C1 segment of cervical spinal cord (tissue), 14 donors: ENCODE measurements at regions not wholly inside any gene's neighbourhood (a gene's known extent, or its start where the extent isn't known, plus 50 kb on each side); places are given as distances from the start of the nearest gene placed in this dataset.
"Not testable (repeated sequence)": the region's sequence is repeated elsewhere in the genome, so short reads cannot be mapped to it uniquely, and the experiment has no call there.

Experiments used
- DNase-seq, 14 donors: peaks; one replicate each; lab custom pipeline; 2025; lab: John Stamatoyannopoulos, UW

DNA sequence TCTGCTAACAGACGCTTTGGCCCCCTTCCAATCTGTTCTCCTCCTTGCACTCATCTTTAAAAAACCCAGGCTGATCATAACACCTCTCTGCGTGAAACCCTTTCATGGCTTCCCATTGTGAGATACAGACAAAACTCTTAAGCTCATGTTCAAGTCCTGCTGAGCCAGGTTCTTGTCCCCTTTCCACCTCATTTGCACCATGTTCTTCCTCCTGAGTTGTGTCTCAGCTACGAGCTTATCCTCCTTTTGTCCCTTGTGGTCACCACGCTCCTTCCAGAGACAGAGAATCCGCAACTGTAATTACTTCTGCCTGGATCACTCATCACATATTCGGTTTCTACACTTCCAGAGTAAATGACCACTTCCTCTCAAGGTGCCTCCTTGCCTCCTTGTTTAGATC is 238.8 kb downstream of the ACTR3 start:
- DNase-seq = no peak

GRCh38 chr2:114132050-114132449 is 242.2 kb downstream of the ACTR3 start:
- DNase-seq = not testable (repeated sequence)

- no peak for DNase-seq
These were observed 244.3 kb downstream of the ACTR3 start for GRCh38 chr2:114134146-114134545.

- no peak for DNase-seq
These were observed 249.7 kb downstream of the ACTR3 start for GRCh38 chr2:114139542-114139941.

- DNase-seq = no peak
These were observed 266.6 kb downstream of the ACTR3 start for GRCh38 chr2:114156366-114157056.

DNA sequence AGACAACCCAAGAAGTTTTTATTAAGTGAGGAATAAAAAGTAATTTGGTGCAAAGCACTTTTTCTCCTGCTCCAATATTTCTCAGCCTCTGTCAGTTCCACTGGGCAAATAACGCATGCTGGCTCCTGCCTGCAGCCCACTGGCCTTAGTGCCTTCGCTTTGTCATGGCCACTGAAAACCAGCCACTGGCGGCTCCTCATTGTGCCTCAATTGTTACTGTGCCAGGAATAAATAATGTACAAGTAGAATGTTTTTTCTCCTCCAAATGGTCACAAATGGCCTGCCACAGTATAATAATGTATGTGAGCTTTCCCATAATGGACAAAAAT is 267.1 kb downstream of the ACTR3 start:
- DNase-seq = peak in 1 of 14 donors; percentile 2

GRCh38 chr2:114160263-114160981 is 270.5 kb downstream of the ACTR3 start:
- DNase-seq = peak in 1 of 14 donors; percentile 10

GRCh38 chr2:114161371-114161770 is 271.5 kb downstream of the ACTR3 start:
- DNase-seq = no peak

DNA sequence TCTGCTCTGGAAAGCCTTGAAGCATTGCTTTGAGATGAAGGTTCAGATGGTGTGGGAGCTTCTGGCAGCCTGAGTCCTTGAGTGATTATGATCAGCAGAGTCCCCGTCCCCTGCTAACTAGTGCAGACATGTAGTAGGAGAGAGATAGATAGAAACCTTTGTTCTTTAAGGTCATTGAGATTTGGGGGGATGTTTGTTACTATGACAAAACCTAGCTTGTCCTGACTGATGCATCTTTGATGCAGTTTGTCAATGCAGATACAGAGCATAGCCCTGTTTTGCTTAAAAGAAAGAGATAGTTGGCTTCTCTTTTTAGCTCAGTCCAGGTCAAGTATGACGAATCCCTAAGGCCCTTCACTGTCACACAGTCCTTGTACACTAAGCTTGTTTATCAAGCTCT is 274.6 kb upstream of the DPP10 start:
- DNase-seq = no peak

- no peak for DNase-seq
These were observed 272.4 kb upstream of the DPP10 start for GRCh38 chr2:114170070-114170469.

DNA sequence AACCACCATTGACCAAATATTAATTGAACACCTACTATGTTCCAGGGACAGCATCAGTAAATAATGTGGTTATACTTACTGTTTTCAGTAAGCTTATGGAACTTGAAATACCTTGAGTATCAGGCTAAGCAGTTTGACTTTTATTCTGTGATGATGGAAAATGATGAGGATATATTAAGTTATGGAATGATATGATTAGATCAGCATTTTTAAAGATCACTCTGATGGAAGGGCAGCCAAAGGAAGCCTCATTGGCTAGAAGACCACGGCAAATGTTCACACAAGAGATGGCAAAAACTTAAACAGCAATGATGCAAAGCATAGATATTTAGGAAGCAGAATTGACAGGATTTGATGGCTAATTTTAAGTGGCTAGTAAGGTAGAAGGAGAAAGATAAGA is 266.9 kb upstream of the DPP10 start:
- no peak for DNase-seq

DNA sequence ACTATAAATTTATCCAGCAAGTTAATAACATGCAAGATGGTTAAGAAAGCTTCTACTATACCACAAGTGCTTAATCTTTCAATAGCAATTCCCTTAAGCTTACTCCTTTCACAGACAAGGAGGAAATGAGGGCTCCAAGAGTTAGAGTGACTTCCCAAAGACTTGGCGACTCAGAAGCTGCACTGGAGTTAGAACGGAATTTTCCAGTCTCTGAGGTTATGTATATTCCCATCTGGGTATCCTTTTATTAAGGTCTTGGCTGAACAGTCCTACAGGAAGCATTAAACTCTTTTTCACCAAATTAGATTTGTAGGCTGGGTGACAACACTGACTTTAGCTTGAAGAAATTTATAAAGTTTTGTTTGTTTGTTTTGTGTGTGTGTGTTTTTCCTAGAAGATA is 256.9 kb upstream of the DPP10 start:
- no peak for DNase-seq

DNA sequence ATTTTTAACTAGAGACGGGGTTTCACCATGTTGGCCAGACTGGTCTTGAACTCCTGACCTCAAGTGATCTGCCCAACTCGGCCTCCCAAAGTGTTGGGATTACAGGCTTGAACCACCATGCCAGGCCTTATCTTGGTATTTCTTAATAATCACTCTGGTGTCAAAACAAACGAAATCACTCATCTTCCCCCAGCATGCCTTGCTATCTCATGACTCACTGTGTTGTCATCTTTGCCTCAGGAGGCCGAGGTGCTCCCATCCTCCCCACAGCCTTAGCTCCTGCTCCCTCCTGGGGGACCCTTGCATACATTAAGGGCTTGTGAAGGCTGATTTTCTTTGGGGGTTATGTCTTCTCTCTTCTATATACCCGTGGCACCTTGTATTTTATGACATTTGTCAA is 250.1 kb upstream of the DPP10 start:
- DNase-seq = no peak

DNA sequence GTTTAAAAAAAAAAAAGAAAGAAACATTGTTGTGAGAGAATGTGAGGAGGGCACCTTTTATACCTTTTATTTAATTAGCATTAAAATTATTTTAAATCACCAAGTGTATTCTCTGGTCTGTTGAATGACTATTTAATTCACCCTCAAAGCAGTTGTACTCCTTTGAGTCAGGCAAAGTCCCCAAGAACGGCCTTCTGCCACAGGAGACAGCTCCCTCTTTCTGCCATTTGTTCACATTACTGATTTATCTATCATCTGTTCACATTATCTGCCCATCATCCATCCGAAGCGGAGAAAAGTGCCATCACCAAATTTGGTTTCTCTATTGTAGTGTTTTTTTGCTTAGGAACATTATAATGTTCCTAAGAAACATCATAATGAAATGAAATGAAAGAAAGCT is 240.7 kb upstream of the DPP10 start:
- no peak for DNase-seq

DNA sequence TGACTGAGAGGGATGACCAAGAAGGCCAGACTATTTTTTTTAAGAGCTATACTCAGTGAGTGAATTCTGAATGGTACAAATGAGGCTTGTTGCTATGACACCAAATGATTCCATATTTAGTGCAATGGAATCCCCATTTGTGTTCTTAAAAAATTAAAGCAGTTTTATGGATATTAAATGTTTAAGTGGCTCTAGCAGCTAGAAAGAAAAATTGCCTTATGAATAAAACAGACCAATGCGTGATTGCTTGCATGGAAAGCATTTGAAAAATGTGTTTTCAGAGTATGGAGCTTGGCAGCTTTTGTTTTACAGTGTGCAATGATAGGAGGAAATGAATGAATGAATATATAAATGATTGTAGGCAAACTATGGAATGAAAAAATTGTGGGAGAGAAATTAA is 238.8 kb upstream of the DPP10 start:
- no peak for DNase-seq

GRCh38 chr2:114213808-114214207 is 228.6 kb upstream of the DPP10 start:
- DNase-seq = no peak

DNA sequence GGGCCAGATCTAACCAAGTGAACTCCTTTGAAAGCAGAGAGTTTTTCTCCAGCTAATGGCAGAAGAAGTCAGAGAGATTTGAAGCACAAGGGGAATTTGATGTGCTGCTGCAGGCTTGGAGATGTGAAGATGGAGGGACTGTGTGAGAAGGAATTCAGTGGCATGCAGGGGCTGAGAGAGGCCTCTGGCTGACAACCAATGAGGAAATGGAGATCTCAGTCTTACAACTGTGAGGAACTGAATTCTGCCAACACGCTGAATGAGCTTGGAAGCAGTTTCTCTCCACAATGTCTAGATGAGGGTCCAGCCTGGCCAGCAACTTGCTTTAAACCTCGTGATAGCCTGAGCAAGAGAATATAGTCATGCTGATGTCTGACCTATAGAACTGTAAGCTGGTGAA is 224.1 kb upstream of the DPP10 start:
- no peak for DNase-seq

DNA sequence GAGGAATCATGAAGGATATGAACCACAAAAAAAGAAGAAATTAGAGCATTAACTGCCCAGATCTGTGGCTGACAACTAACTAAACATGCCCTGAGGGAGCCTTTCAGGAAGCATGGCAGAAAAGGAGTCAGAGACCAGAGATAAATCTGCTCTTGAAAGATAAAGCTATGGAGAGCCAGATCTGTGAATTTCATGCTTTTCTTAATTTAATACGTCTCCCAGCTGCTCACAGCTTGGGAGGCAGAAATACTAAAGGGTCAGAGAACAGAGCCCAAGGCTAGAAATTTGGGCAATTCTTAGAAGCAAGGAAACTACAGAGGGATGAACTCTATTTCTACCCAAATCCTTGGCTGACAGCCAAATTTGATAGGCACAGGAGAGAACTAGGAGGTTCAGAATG is 223.0 kb upstream of the DPP10 start:
- no peak for DNase-seq

DNA sequence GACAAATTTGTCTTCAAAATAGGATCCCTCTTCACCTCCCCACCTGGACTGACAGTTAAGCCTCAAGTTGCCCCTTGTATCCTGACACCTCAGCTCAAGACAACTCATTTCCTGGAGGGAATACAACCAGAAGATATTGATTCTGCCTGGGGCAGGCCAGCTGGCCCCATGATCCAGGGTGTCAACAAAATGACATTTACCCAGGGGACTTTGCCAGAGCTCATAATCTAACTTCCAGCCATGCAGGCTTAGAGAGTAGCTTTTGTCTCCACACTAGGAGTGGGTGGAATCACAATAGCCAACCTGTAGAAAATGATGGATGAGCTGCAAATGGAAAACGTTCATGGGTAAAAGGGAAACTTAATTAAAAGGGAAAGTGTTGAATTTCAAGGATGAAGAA is 220.1 kb upstream of the DPP10 start:
- DNase-seq = no peak

GRCh38 chr2:114231921-114232320 is 210.5 kb upstream of the DPP10 start:
- no peak for DNase-seq

- no peak for DNase-seq
These were observed 205.1 kb upstream of the DPP10 start for GRCh38 chr2:114237331-114237730.

GRCh38 chr2:114238910-114239559 is 203.4 kb upstream of the DPP10 start:
- no peak for DNase-seq

DNA sequence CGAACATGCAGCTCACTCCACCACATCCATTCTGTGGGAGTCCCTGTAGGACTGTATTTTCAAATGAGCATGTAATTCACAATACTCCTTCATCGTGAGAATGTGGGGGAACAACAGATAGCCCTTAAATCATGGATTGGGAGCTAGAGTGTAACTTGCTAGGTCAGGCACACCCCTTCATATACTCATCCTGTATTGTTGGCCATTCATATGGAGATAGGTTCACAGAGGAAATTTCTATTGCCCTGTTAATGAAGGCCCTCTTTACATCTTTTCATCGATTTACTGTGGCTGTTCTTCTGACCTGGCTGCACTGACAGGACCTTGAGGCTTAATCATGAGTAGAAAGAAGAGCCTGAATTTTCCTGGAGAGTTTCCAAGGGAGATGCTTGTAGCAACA is 193.8 kb upstream of the DPP10 start:
- DNase-seq = no peak
